GM23338 (cell line): ENCODE measurements at regions not wholly inside any gene's neighbourhood (a gene's known extent, or its start where the extent isn't known, plus 50 kb on each side); places are given as distances from the start of the nearest gene placed in this dataset.

Source experiments
- ATAC-seq: fragments of 200-7000 bp; cut with Tn5 transposase; 3 replicates; pipeline ENCODE4 v1.9.1; 2020
- DNase-seq: peaks from one replicate; pipeline ENCODE4 v3.0.0-alpha.2; 2015; ENCODE audit warnings: low spot score
- H2AFZ ChIP-seq: fragments of 200-600 bp; sonication (generic); 2 replicates; pipeline ENCODE4 v1.8.0; 2016; ENCODE audit warnings: antibody characterized with exemption, mild to moderate bottlenecking, moderate library complexity
- H3F3A ChIP-seq: fragments of 200-600 bp; sonication (generic); replicated peaks from 2 replicates; pipeline ENCODE4 v1.8.0; 2017; ENCODE audit warnings: antibody characterized with exemption, mixed run types, low read depth
- H3K27ac ChIP-seq: fragments of 200-600 bp; sonication (generic); 2 replicates; pipeline ENCODE4 v1.6.1; 2016; ENCODE audit warnings: low read depth
- H3K27me3 ChIP-seq: fragments of 200-600 bp; sonication (generic); 2 replicates; pipeline ENCODE4 v1.8.0; 2016; ENCODE audit warnings: mild to moderate bottlenecking, mixed run types, moderate library complexity; ENCODE audit not compliant: insufficient read depth
- H3K36me3 ChIP-seq: fragments of 200-600 bp; sonication (generic); 2 replicates; pipeline ENCODE4 v1.8.0; 2016; ENCODE audit warnings: mild to moderate bottlenecking; ENCODE audit not compliant: insufficient read depth
- H3K4me1 ChIP-seq: fragments of 200-600 bp; sonication (generic); 2 replicates; pipeline ENCODE4 v1.8.0; 2016; ENCODE audit warnings: mild to moderate bottlenecking, moderate library complexity; ENCODE audit not compliant: insufficient read depth
- H3K4me2 ChIP-seq: fragments of 200-600 bp; sonication (generic); 2 replicates; pipeline ENCODE4 v1.7.1; 2017; ENCODE audit warnings: mixed run types
- H3K4me3 ChIP-seq: fragments of 200-600 bp; sonication (generic); 2 replicates; pipeline ENCODE4 v1.6.1; 2016; ENCODE audit warnings: mixed run types
- H3K79me2 ChIP-seq: fragments of 200-600 bp; sonication (generic); replicated peaks from 2 replicates; pipeline ENCODE4 v1.8.0; 2017; ENCODE audit warnings: mild to moderate bottlenecking; ENCODE audit not compliant: insufficient read depth
- H3K9me2 ChIP-seq: fragments of 200-600 bp; sonication (generic); 2 replicates; pipeline ENCODE4 v1.8.0; 2017; ENCODE audit not compliant: insufficient read depth
- H4K20me1 ChIP-seq: fragments of 200-600 bp; sonication (generic); replicated peaks from 2 replicates; pipeline ENCODE4 v1.8.0; 2017; ENCODE audit warnings: mild to moderate bottlenecking; ENCODE audit not compliant: insufficient read depth
- H3K27ac Mint-ChIP-seq: 2 replicates; pipeline ENCODE4 v1.8.0; 2020; ENCODE audit warnings: inconsistent platforms, mild to moderate bottlenecking, moderate library complexity, mixed read lengths
- H3K27me3 Mint-ChIP-seq: 3 replicates; pipeline ENCODE4 v1.8.0; 2022; ENCODE audit warnings: low read depth, mild to moderate bottlenecking, moderate library complexity, mixed read lengths, inconsistent platforms; ENCODE audit not compliant: insufficient read depth, poor library complexity
- H3K36me3 Mint-ChIP-seq: 3 replicates; pipeline ENCODE4 v1.8.0; 2021; ENCODE audit warnings: low read depth, mild to moderate bottlenecking, inconsistent platforms, moderate library complexity, mixed read lengths
- H3K4me1 Mint-ChIP-seq: 3 replicates; pipeline ENCODE4 v1.8.0; 2020; ENCODE audit warnings: mild to moderate bottlenecking, inconsistent platforms, mixed read lengths
- H3K4me3 Mint-ChIP-seq: 3 replicates; pipeline ENCODE4 v1.8.0; 2021; ENCODE audit warnings: moderate library complexity, mild to moderate bottlenecking, inconsistent platforms, mixed read lengths
- H3K9me3 Mint-ChIP-seq: 3 replicates; pipeline ENCODE4 v1.8.0; 2020; ENCODE audit warnings: moderate library complexity, mild to moderate bottlenecking, inconsistent platforms, mixed read lengths
- CREB1 ChIP-seq: fragments of 250-450 bp; sonication (Bioruptor Pico); IDR thresholded peaks from 2 replicates; pipeline ENCODE4 v1.5.0; 2020; ENCODE audit warnings: low read depth, mild to moderate bottlenecking, moderate library complexity
- EZH2 ChIP-seq: fragments of 200-600 bp; sonication (generic); IDR thresholded peaks from one replicate; pipeline ENCODE4 v1.8.0; 2017; ENCODE audit warnings: antibody characterized with exemption, mild to moderate bottlenecking, low read depth; ENCODE audit not compliant: unreplicated experiment
- EZH2phosphoT487 ChIP-seq: fragments of 200-600 bp; sonication (generic); IDR thresholded peaks from one replicate; pipeline ENCODE4 v1.8.1; 2018; ENCODE audit warnings: antibody characterized with exemption; ENCODE audit not compliant: unreplicated experiment
- JUNB ChIP-seq: IDR thresholded peaks from one replicate; pipeline ENCODE4 v1.6.1; 2016; ENCODE audit warnings: antibody characterized with exemption; ENCODE audit not compliant: unreplicated experiment
- STAT1 ChIP-seq: IDR thresholded peaks from one replicate; pipeline ENCODE4 v1.6.1; 2016; ENCODE audit warnings: antibody characterized with exemption; ENCODE audit not compliant: unreplicated experiment
- ZNF114 ChIP-seq: fragments of 250-450 bp; sonication (Bioruptor Pico); IDR thresholded peaks from 2 replicates; pipeline ENCODE4 v1.5.0; 2020; ENCODE audit warnings: mild to moderate bottlenecking, moderate library complexity
- TF ChIP-seq, protein P1 (sequence below): IDR thresholded peaks from 2 replicates; pipeline ENCODE4 v1.6.1; 2016; ENCODE audit warnings: antibody characterized with exemption
- TF ChIP-seq, protein P2 (sequence below), 2 experiments: fragments of 200-600 bp in 1 of 2; sonication (generic) in 1 of 2; conservative IDR thresholded peaks; 2 replicates each; pipeline versions ENCODE4 v1.5.1 to v1.6.1; 2016 to 2017; ENCODE audit warnings: antibody characterized with exemption in 2 of 2, low read depth in 2 of 2, mild to moderate bottlenecking in 2 of 2, moderate library complexity in 1 of 2
- TF ChIP-seq, protein P3 (sequence below): IDR thresholded peaks from one replicate; pipeline ENCODE4 v1.6.1; 2018; ENCODE audit warnings: antibody characterized with exemption; ENCODE audit not compliant: unreplicated experiment
- TF ChIP-seq, protein P4 (sequence below): fragments of 250-450 bp; sonication (Bioruptor Pico); IDR thresholded peaks from 2 replicates; pipeline ENCODE4 v1.5.0; 2020; ENCODE audit warnings: mild to moderate bottlenecking, moderate library complexity

DNA sequence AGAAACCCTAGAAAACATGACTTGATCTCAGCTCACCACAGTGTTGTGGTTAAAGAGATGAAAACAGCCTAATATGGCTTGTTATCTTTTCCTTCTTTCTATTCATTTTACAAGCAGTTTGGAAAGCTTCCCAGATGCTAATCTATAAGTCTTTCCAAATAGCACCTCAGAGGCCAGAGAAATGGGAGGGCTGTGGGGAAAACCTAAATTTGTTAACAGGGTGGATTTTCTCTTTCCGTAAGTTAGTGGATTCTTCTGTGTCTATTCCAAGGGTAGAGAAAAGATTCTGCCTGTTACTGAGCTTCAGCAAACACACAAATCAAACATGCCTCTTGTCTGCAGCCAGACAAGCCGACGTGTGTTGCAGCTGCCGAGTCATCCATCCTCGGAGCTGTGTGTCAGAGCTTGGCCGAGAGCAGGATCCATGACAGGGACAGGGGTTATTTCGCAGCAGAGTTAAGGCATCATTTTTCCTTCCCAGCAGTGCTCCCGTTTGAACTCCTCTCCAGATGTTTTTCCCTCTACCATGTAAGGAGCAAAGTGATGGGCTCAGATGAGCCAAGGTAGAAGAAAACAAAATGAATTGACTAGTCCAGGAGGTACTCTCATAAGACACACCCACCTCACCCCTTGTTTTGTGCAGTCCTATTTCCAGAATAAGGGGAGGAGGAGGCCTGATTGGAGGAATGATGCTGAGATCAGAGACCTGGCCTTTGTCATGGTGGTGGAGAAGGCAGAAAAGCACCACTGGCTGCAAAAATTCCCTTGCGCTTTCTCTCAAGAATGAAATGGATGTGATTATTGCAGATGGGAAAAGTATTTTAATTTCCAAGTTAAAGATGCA is 560.0 kb downstream of the C6orf118 start:
- Histone ChIP-seq H3K9me2 (peaks cover 3% of the 10 kb centered on the region; the same call in 1 of the 2 replicates), H3F3A (no peaks in the 10 kb centered on the region), H3K4me1 (no peaks in the 10 kb centered on the region), H3K36me3 (no peaks in the 10 kb centered on the region), H3K27ac (no peak overlapping the region), H3K79me2 (no peaks in the 10 kb centered on the region), H4K20me1 (no peaks in the 10 kb centered on the region), H2AFZ (no peak overlapping the region), H3K4me3 (no peak overlapping the region), H3K4me2 (no peak overlapping the region), H3K27me3 (no peaks in the 10 kb centered on the region)
- ATAC-seq (no peak), DNase-seq (no peak)
- peaks cover 11% of the 10 kb centered on the region; the same call in 1 of the 3 replicates for H3K36me3 Mint-ChIP-seq
- H3K4me3 Mint-ChIP-seq, result no peak overlapping the region
- H3K27me3 Mint-ChIP-seq, result no peaks in the 10 kb centered on the region
- H3K4me1 Mint-ChIP-seq, result no peaks in the 10 kb centered on the region
- H3K27ac Mint-ChIP-seq, result no peak overlapping the region
- TF ChIP-seq JUNB (no peak), STAT1 (no peak), ZNF114 (no peak), CREB1 (no peak), EZH2 (no peak), EZH2phosphoT487 (no peak)
- TF ChIP-seq, protein P1, sequence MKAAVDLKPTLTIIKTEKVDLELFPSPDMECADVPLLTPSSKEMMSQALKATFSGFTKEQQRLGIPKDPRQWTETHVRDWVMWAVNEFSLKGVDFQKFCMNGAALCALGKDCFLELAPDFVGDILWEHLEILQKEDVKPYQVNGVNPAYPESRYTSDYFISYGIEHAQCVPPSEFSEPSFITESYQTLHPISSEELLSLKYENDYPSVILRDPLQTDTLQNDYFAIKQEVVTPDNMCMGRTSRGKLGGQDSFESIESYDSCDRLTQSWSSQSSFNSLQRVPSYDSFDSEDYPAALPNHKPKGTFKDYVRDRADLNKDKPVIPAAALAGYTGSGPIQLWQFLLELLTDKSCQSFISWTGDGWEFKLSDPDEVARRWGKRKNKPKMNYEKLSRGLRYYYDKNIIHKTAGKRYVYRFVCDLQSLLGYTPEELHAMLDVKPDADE, result no peak
- TF ChIP-seq, protein P2, sequence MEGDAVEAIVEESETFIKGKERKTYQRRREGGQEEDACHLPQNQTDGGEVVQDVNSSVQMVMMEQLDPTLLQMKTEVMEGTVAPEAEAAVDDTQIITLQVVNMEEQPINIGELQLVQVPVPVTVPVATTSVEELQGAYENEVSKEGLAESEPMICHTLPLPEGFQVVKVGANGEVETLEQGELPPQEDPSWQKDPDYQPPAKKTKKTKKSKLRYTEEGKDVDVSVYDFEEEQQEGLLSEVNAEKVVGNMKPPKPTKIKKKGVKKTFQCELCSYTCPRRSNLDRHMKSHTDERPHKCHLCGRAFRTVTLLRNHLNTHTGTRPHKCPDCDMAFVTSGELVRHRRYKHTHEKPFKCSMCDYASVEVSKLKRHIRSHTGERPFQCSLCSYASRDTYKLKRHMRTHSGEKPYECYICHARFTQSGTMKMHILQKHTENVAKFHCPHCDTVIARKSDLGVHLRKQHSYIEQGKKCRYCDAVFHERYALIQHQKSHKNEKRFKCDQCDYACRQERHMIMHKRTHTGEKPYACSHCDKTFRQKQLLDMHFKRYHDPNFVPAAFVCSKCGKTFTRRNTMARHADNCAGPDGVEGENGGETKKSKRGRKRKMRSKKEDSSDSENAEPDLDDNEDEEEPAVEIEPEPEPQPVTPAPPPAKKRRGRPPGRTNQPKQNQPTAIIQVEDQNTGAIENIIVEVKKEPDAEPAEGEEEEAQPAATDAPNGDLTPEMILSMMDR (conservative IDR thresholded peaks at IDR 0.05; ENCODE audit: low read depth in 2 of 2), result no peak
- TF ChIP-seq, protein P3, sequence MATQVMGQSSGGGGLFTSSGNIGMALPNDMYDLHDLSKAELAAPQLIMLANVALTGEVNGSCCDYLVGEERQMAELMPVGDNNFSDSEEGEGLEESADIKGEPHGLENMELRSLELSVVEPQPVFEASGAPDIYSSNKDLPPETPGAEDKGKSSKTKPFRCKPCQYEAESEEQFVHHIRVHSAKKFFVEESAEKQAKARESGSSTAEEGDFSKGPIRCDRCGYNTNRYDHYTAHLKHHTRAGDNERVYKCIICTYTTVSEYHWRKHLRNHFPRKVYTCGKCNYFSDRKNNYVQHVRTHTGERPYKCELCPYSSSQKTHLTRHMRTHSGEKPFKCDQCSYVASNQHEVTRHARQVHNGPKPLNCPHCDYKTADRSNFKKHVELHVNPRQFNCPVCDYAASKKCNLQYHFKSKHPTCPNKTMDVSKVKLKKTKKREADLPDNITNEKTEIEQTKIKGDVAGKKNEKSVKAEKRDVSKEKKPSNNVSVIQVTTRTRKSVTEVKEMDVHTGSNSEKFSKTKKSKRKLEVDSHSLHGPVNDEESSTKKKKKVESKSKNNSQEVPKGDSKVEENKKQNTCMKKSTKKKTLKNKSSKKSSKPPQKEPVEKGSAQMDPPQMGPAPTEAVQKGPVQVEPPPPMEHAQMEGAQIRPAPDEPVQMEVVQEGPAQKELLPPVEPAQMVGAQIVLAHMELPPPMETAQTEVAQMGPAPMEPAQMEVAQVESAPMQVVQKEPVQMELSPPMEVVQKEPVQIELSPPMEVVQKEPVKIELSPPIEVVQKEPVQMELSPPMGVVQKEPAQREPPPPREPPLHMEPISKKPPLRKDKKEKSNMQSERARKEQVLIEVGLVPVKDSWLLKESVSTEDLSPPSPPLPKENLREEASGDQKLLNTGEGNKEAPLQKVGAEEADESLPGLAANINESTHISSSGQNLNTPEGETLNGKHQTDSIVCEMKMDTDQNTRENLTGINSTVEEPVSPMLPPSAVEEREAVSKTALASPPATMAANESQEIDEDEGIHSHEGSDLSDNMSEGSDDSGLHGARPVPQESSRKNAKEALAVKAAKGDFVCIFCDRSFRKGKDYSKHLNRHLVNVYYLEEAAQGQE, result no peak
- TF ChIP-seq, protein P4, sequence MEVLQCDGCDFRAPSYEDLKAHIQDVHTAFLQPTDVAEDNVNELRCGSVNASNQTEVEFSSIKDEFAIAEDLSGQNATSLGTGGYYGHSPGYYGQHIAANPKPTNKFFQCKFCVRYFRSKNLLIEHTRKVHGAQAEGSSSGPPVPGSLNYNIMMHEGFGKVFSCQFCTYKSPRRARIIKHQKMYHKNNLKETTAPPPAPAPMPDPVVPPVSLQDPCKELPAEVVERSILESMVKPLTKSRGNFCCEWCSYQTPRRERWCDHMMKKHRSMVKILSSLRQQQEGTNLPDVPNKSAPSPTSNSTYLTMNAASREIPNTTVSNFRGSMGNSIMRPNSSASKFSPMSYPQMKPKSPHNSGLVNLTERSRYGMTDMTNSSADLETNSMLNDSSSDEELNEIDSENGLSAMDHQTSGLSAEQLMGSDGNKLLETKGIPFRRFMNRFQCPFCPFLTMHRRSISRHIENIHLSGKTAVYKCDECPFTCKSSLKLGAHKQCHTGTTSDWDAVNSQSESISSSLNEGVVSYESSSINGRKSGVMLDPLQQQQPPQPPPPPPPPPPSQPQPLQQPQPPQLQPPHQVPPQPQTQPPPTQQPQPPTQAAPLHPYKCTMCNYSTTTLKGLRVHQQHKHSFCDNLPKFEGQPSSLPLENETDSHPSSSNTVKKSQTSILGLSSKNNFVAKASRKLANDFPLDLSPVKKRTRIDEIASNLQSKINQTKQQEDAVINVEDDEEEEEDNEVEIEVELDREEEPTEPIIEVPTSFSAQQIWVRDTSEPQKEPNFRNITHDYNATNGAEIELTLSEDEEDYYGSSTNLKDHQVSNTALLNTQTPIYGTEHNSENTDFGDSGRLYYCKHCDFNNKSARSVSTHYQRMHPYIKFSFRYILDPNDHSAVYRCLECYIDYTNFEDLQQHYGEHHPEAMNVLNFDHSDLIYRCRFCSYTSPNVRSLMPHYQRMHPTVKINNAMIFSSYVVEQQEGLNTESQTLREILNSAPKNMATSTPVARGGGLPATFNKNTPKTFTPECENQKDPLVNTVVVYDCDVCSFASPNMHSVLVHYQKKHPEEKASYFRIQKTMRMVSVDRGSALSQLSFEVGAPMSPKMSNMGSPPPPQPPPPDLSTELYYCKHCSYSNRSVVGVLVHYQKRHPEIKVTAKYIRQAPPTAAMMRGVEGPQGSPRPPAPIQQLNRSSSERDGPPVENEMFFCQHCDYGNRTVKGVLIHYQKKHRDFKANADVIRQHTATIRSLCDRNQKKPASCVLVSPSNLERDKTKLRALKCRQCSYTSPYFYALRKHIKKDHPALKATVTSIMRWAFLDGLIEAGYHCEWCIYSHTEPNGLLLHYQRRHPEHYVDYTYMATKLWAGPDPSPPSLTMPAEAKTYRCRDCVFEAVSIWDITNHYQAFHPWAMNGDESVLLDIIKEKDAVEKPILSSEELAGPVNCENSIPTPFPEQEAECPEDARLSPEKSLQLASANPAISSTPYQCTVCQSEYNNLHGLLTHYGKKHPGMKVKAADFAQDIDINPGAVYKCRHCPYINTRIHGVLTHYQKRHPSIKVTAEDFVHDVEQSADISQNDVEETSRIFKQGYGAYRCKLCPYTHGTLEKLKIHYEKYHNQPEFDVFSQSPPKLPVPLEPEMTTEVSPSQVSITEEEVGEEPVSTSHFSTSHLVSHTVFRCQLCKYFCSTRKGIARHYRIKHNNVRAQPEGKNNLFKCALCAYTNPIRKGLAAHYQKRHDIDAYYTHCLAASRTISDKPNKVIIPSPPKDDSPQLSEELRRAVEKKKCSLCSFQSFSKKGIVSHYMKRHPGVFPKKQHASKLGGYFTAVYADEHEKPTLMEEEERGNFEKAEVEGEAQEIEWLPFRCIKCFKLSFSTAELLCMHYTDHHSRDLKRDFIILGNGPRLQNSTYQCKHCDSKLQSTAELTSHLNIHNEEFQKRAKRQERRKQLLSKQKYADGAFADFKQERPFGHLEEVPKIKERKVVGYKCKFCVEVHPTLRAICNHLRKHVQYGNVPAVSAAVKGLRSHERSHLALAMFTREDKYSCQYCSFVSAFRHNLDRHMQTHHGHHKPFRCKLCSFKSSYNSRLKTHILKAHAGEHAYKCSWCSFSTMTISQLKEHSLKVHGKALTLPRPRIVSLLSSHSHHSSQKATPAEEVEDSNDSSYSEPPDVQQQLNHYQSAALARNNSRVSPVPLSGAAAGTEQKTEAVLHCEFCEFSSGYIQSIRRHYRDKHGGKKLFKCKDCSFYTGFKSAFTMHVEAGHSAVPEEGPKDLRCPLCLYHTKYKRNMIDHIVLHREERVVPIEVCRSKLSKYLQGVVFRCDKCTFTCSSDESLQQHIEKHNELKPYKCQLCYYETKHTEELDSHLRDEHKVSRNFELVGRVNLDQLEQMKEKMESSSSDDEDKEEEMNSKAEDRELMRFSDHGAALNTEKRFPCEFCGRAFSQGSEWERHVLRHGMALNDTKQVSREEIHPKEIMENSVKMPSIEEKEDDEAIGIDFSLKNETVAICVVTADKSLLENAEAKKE (CRISPR knock-in tag), result no peak
- peaks cover 19% of the 10 kb centered on the region for H3K9me3 Mint-ChIP-seq
